ENCODE measurements at regions not wholly inside any gene's neighbourhood (a gene's known extent, or its start where the extent isn't known, plus 50 kb on each side); places are given as distances from the start of the nearest gene placed in this dataset.

DNA sequence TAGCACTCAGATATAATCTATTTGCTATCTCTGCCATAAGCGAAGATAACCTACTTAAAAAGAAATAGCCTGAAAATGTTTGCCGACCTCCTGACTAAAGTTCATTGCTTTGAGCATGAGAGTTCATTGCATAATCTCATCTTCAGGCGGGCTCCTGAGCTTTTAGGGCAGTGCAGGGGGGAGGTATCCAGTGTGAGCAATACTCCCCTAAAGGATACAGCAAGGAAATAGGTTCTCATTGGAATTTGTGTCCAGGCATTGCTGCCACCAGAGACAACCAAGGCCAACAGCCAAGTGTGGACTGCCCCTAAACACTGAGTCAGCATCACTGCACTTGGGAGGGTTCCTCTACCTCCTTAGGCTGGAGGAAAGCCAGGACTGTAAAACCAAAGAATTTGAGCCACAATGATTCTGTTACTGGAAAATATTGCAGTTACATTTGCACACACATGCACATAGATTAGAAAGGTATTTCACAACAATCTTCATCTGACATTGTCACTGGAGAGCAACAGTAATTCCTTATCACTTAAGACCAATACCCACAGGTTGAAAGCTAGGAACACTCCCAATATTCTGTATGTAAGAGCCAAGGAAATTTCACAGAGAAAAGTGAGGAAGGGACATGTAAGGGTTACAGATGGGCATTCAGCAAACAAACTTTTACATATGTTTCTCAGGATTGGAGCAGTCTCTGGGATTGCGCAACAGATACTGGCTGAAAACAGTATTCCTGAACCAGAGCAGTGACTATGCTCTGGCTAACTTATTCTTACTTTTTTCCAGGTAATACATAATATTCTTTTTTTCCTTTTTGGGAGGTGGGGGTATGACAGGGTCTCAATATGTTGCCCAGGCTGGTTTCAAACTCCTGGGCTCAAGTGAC, 98.6 kb upstream of the TLE1 start (continued):
- TF ChIP-seq, protein P1, sequence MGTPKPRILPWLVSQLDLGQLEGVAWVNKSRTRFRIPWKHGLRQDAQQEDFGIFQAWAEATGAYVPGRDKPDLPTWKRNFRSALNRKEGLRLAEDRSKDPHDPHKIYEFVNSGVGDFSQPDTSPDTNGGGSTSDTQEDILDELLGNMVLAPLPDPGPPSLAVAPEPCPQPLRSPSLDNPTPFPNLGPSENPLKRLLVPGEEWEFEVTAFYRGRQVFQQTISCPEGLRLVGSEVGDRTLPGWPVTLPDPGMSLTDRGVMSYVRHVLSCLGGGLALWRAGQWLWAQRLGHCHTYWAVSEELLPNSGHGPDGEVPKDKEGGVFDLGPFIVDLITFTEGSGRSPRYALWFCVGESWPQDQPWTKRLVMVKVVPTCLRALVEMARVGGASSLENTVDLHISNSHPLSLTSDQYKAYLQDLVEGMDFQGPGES (IDR thresholded peaks at IDR 0.05; ENCODE audit: low read depth, low read length): no peak
- TF ChIP-seq SIN3A (IDR thresholded peaks at IDR 0.05; ENCODE audit: borderline replicate concordance, low read depth, low read length) (no peak), NFIC (IDR thresholded peaks at IDR 0.05; ENCODE audit: borderline replicate concordance) (peak; percentile 81), FOSL2 (IDR thresholded peaks at IDR 0.05; ENCODE audit: borderline replicate concordance, low read depth) (peak; percentile 47; the same call in 1 of the 2 replicates), CHD2 (IDR thresholded peaks at IDR 0.05; ENCODE audit: low read length, partially characterized antibody) (no peak), EZH2phosphoT487 (IDR thresholded peaks at IDR 0.05; ENCODE audit: borderline replicate concordance, low read depth) (no peak), ZBTB33 (IDR thresholded peaks at IDR 0.05; ENCODE audit: borderline replicate concordance, low read depth) (no peak)

DNA sequence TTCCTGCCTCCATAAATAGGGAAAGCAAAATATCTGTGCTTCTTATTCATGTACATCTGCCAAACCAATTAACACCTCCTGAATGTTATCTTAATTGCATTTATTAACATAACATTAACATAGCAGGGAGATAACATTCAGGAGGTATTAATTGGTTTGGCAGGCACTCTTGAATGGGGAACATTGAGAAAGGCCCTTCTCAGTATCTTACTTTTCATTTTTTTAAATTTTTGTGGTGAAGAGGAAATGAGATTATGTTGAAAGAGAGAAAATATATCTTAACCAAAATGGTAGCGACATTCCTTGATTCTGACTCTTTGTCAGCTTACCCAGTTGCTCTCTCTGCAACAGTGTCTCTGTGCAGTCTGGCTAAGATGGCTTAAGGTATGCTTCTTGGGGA, 100.4 kb upstream of the TLE1 start:
- 94% methylated on average over 1 of the region's 1 CpG for WGBS (ENCODE audit: low lambda C conversion rate)
- Histone ChIP-seq H2AFZ (ENCODE audit: low read depth) (no peak overlapping the region), H3K27ac (ENCODE audit: low read depth in 2 of 2, low read length in 1 of 2) (no peak overlapping the region), H4K20me1 (ENCODE audit: insufficient read depth) (no peaks in the 10 kb centered on the region), H3K4me1 (ENCODE audit: control insufficient read depth in 1 of 2, insufficient read depth in 2 of 2, low read depth in 1 of 2, low read length in 1 of 2) (no peaks in the 10 kb centered on the region; a peak in 1 of 4 replicates), H3K36me3 (replicated peaks in 1 of 2; ENCODE audit: control insufficient read depth in 1 of 2, insufficient read depth in 2 of 2, low read length in 1 of 2) (no peaks in the 10 kb centered on the region), H3K9me3 (no peaks in the 10 kb centered on the region), H3K79me2 (ENCODE audit: insufficient read depth) (no peaks in the 10 kb centered on the region), H3K27me3 (ENCODE audit: insufficient read depth) (no peaks in the 10 kb centered on the region), H3K4me2 (no peak overlapping the region), H3K9me2 (no peaks in the 10 kb centered on the region), H3K9ac (no peak overlapping the region), H3K4me3 (ENCODE audit: low read depth in 2 of 2, low read length in 1 of 2) (no peak overlapping the region), H3F3A (replicated peaks; ENCODE audit: insufficient read depth) (peaks cover 8% of the 10 kb centered on the region)
- DNase-seq: no peak
- ChIA-PET CTCF (no interaction called here), POLR2A (no interaction called here)
- TF ChIP-seq FOSL2 (IDR thresholded peaks at IDR 0.05; ENCODE audit: borderline replicate concordance, low read depth) (no peak), TEAD4 (IDR thresholded peaks at IDR 0.05; ENCODE audit: borderline replicate concordance, insufficient read depth) (no peak), FOXJ3 (CRISPR knock-in tag; IDR thresholded peaks at IDR 0.05) (no peak)

- CTCF ChIA-PET: no interaction called here
- Histone ChIP-seq H3K9ac (no peak overlapping the region), H3K9me2 (no peaks in the 10 kb centered on the region), H3K27ac (ENCODE audit: low read depth in 2 of 2, low read length in 1 of 2) (no peak overlapping the region), H3K27me3 (ENCODE audit: insufficient read depth) (no peaks in the 10 kb centered on the region), H2AFZ (ENCODE audit: low read depth) (no peak overlapping the region), H3K4me2 (no peak overlapping the region), H3F3A (replicated peaks; ENCODE audit: insufficient read depth) (peaks cover 8% of the 10 kb centered on the region), H4K20me1 (ENCODE audit: insufficient read depth) (no peaks in the 10 kb centered on the region), H3K36me3 (replicated peaks in 1 of 2; ENCODE audit: control insufficient read depth in 1 of 2, insufficient read depth in 2 of 2, low read length in 1 of 2) (no peaks in the 10 kb centered on the region), H3K4me3 (ENCODE audit: low read depth in 2 of 2, low read length in 1 of 2) (no peak overlapping the region), H3K79me2 (ENCODE audit: insufficient read depth) (no peaks in the 10 kb centered on the region), H3K4me1 (ENCODE audit: control insufficient read depth in 1 of 2, insufficient read depth in 2 of 2, low read depth in 1 of 2, low read length in 1 of 2) (no peaks in the 10 kb centered on the region; a peak in 1 of 4 replicates), H3K9me3 (no peaks in the 10 kb centered on the region)
- DNase-seq: no peak
- 82% methylated on average over 2 of the region's 2 CpGs for WGBS (ENCODE audit: low lambda C conversion rate)
- POLR2A ChIA-PET: no interaction called here
- TF ChIP-seq REST (IDR thresholded peaks at IDR 0.05; ENCODE audit: low read depth, low read length): no peak
- TF ChIP-seq RXRA (IDR thresholded peaks at IDR 0.05; ENCODE audit: borderline replicate concordance, low read depth): no peak
- no peak for TF ChIP-seq NRF1 (IDR thresholded peaks at IDR 0.05; ENCODE audit: low read depth, low read length)
- TF ChIP-seq POLR2AphosphoS5 (IDR thresholded peaks at IDR 0.05; ENCODE audit: low read depth, low read length): no peak
- no peak for TF ChIP-seq FOSL2 (IDR thresholded peaks at IDR 0.05; ENCODE audit: borderline replicate concordance, low read depth)
- TF ChIP-seq JUND (IDR thresholded peaks at IDR 0.05): no peak
- TF ChIP-seq, protein P2, sequence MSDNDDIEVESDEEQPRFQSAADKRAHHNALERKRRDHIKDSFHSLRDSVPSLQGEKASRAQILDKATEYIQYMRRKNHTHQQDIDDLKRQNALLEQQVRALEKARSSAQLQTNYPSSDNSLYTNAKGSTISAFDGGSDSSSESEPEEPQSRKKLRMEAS (IDR thresholded peaks at IDR 0.05; ENCODE audit: low read depth): no peak
- no peak for TF ChIP-seq RAD21 (IDR thresholded peaks at IDR 0.05; ENCODE audit: low read length)
- TF ChIP-seq MXI1 (IDR thresholded peaks at IDR 0.05; ENCODE audit: low read depth, low read length): no peak
- no peak for TF ChIP-seq FOXM1 (IDR thresholded peaks at IDR 0.05; ENCODE audit: low read depth)
Measured at GRCh38 chr9:81790166-81790565, 100.8 kb upstream of the TLE1 start.
